ENCODE measurements at regions not wholly inside any gene's neighbourhood (a gene's known extent, or its start where the extent isn't known, plus 50 kb on each side); places are given as distances from the start of the nearest gene placed in this dataset.

DNA sequence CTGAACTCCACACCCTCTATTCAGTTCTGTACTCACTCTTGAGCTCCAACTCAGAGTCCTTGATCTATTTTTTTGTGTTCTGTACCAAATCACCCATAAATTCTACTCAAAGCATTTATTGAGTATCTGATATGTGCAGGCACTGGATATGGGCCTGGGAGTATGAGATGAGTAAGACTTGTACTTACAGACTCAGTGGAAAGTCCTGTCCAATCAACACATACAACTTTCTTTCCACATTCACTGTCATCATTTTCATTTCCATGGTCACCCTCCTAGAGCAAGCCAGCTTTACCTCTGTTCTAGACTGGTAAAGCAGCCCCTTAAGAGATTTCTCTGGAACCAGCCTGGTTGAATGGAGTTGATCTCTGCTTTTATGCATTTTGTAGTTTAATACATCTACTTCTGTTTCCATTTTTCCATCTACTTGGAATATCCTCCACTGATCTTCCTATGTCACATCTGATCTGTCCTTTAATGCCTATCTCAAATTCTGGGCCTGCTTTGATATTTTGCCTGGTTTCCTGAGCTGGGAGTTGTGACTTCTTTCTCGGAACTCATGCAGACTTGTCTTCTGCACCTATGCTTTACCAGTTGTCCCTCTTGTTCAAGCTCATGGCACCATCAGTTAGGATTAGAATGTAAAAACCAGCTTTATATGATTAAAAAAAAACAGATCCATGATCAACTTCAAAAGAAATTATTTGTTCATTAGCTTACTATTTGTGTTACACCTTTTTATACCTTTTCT, 96.9 kb upstream of the GLS start:
- POLR2A ChIA-PET: no interaction called here

DNA sequence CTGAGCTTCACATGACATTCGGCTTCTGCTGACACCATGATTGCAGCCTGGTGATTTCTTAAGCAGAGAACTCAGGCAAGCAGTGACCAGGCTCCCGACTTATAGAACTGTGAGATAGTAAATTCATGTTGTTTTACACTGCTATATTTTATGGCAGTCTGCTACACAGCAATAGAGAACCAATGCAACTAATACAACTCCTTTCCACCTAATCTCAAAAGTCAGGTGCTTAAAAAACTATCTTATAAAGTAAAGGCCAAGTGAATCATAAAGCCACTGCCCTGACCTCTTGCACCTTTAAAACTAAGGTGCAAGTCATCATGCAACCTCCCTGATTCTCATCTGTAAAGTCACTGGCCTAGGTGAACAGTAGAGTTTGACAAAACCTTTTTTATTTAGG, 95.3 kb upstream of the GLS start:
- no TSS peak for BruUV-seq (replicated peaks)
- Histone ChIP-seq H3K27me3 (ENCODE audit: control insufficient read depth, insufficient read depth, low read length) (no peaks in the 10 kb centered on the region), H3K9me3 (ENCODE audit: control insufficient read depth, insufficient read depth, low read depth, low read length) (peaks cover 7% of the 10 kb centered on the region; the same call in 1 of the 2 replicates), H3K4me3 (ENCODE audit: low read depth in 2 of 2, low read length in 2 of 2) (no peak overlapping the region), H3K27ac (ENCODE audit: low read length) (no peak overlapping the region), H3K36me3 (ENCODE audit: control insufficient read depth, insufficient read depth, low read length) (no peaks in the 10 kb centered on the region), H3K4me1 (ENCODE audit: control insufficient read depth, insufficient read depth, low read length) (no peaks in the 10 kb centered on the region)
- TF ChIP-seq TCF7L2 (IDR thresholded peaks at IDR 0.05; ENCODE audit: low read depth, low read length) (no peak), POLR2AphosphoS5 (IDR thresholded peaks at IDR 0.05; ENCODE audit: low read depth, low read length) (no peak), SIN3A (IDR thresholded peaks at IDR 0.05; ENCODE audit: borderline replicate concordance, insufficient read depth, low read depth, low read length) (no peak)
- TF ChIP-seq, protein P1, sequence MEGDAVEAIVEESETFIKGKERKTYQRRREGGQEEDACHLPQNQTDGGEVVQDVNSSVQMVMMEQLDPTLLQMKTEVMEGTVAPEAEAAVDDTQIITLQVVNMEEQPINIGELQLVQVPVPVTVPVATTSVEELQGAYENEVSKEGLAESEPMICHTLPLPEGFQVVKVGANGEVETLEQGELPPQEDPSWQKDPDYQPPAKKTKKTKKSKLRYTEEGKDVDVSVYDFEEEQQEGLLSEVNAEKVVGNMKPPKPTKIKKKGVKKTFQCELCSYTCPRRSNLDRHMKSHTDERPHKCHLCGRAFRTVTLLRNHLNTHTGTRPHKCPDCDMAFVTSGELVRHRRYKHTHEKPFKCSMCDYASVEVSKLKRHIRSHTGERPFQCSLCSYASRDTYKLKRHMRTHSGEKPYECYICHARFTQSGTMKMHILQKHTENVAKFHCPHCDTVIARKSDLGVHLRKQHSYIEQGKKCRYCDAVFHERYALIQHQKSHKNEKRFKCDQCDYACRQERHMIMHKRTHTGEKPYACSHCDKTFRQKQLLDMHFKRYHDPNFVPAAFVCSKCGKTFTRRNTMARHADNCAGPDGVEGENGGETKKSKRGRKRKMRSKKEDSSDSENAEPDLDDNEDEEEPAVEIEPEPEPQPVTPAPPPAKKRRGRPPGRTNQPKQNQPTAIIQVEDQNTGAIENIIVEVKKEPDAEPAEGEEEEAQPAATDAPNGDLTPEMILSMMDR (IDR thresholded peaks at IDR 0.05): no peak
- TF ChIP-seq, protein P2, sequence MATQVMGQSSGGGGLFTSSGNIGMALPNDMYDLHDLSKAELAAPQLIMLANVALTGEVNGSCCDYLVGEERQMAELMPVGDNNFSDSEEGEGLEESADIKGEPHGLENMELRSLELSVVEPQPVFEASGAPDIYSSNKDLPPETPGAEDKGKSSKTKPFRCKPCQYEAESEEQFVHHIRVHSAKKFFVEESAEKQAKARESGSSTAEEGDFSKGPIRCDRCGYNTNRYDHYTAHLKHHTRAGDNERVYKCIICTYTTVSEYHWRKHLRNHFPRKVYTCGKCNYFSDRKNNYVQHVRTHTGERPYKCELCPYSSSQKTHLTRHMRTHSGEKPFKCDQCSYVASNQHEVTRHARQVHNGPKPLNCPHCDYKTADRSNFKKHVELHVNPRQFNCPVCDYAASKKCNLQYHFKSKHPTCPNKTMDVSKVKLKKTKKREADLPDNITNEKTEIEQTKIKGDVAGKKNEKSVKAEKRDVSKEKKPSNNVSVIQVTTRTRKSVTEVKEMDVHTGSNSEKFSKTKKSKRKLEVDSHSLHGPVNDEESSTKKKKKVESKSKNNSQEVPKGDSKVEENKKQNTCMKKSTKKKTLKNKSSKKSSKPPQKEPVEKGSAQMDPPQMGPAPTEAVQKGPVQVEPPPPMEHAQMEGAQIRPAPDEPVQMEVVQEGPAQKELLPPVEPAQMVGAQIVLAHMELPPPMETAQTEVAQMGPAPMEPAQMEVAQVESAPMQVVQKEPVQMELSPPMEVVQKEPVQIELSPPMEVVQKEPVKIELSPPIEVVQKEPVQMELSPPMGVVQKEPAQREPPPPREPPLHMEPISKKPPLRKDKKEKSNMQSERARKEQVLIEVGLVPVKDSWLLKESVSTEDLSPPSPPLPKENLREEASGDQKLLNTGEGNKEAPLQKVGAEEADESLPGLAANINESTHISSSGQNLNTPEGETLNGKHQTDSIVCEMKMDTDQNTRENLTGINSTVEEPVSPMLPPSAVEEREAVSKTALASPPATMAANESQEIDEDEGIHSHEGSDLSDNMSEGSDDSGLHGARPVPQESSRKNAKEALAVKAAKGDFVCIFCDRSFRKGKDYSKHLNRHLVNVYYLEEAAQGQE (IDR thresholded peaks at IDR 0.05; ENCODE audit: insufficient read depth in 1 of 2, low read depth in 2 of 2, low read length in 1 of 2): no peak
- ChIA-PET POLR2A (no interaction called here), CTCF (no interaction called here)
- intact Hi-C loops (cut with micrococcal nuclease; ENCODE audit: unreplicated experiment): loop anchor here (10.0 kb wide), 1 partner anchor 179 kb away; no protein-coding TSS in a partner anchor
- ATAC-seq (no peak), DNase-seq (ENCODE audit: low read depth, low spot score) (no peak)
- in situ Hi-C loops (cut with HindIII; ENCODE audit: low pct_unique_long_range_greater_than_20kb, low sequenced_read_pairs): no loop called here

More for the DNA sequence above, 96.9 kb upstream of the GLS start:
- Histone ChIP-seq H3K36me3 (ENCODE audit: control insufficient read depth, insufficient read depth, low read length) (no peaks in the 10 kb centered on the region), H3K4me3 (ENCODE audit: low read depth in 2 of 2, low read length in 2 of 2) (no peak overlapping the region), H3K9me3 (ENCODE audit: control insufficient read depth, insufficient read depth, low read depth, low read length) (peaks cover 7% of the 10 kb centered on the region; the same call in 1 of the 2 replicates), H3K27ac (ENCODE audit: low read length) (no peak overlapping the region), H3K4me1 (ENCODE audit: control insufficient read depth, insufficient read depth, low read length) (no peaks in the 10 kb centered on the region), H3K27me3 (ENCODE audit: control insufficient read depth, insufficient read depth, low read length) (no peaks in the 10 kb centered on the region)
- DNase-seq (ENCODE audit: low read depth, low spot score) (no peak), ATAC-seq (no peak)
- CTCF ChIA-PET: no interaction called here
- TF ChIP-seq SIN3A (IDR thresholded peaks at IDR 0.05; ENCODE audit: borderline replicate concordance, insufficient read depth, low read depth, low read length) (no peak), TCF7L2 (IDR thresholded peaks at IDR 0.05; ENCODE audit: low read depth, low read length) (no peak), POLR2AphosphoS5 (IDR thresholded peaks at IDR 0.05; ENCODE audit: low read depth, low read length) (no peak)
- TF ChIP-seq, protein P1 (IDR thresholded peaks at IDR 0.05): no peak
- TF ChIP-seq, protein P2 (IDR thresholded peaks at IDR 0.05; ENCODE audit: insufficient read depth in 1 of 2, low read depth in 2 of 2, low read length in 1 of 2): no peak
- BruUV-seq (replicated peaks): no TSS peak
- in situ Hi-C loops (cut with HindIII; ENCODE audit: low pct_unique_long_range_greater_than_20kb, low sequenced_read_pairs) (no loop called here), intact Hi-C loops (cut with micrococcal nuclease; ENCODE audit: unreplicated experiment) (loop anchor here (10.0 kb wide), 1 partner anchor 181 kb away; no protein-coding TSS in a partner anchor)

All from Panc1 (cell line).